ENCODE measurements at regions not wholly inside any gene's neighbourhood (a gene's known extent, or its start where the extent isn't known, plus 50 kb on each side); places are given as distances from the start of the nearest gene placed in this dataset.

GRCh38 chr13:108360139-108360538, 90.6 kb downstream of the TNFSF13B start:
- DNase-seq (ENCODE audit: low spot score), result no peak

GRCh38 chr13:108361769-108362168, 92.3 kb downstream of the TNFSF13B start:
- DNase-seq (ENCODE audit: low spot score), result no peak

- no peak for DNase-seq (ENCODE audit: low spot score)
Observed at GRCh38 chr13:108363666-108364065, 94.1 kb downstream of the TNFSF13B start.

- no peak for DNase-seq (ENCODE audit: low spot score)
Observed at GRCh38 chr13:108365255-108365654, 95.7 kb downstream of the TNFSF13B start.

- no peak for DNase-seq (ENCODE audit: low spot score)
Observed at GRCh38 chr13:108368250-108368905, 98.9 kb downstream of the TNFSF13B start.

- no peak for DNase-seq (ENCODE audit: low spot score)
Observed at GRCh38 chr13:108369412-108369811, 99.9 kb downstream of the TNFSF13B start.

GRCh38 chr13:108375034-108375433, 105.5 kb downstream of the TNFSF13B start:
- no peak for DNase-seq (ENCODE audit: low spot score)

GRCh38 chr13:108375772-108376171, 106.3 kb downstream of the TNFSF13B start:
- DNase-seq (ENCODE audit: low spot score), result no peak

GRCh38 chr13:108376308-108376707, 106.8 kb downstream of the TNFSF13B start:
- no peak for DNase-seq (ENCODE audit: low spot score)

GRCh38 chr13:108377646-108378206, 108.2 kb downstream of the TNFSF13B start:
- no peak for DNase-seq (ENCODE audit: low spot score)

GRCh38 chr13:108383667-108384066, 114.1 kb downstream of the TNFSF13B start:
- no peak for DNase-seq (ENCODE audit: low spot score)

- no peak for DNase-seq (ENCODE audit: low spot score)
Observed at GRCh38 chr13:108387156-108387555, 117.6 kb downstream of the TNFSF13B start.

GRCh38 chr13:108402850-108403249, 133.3 kb downstream of the TNFSF13B start:
- no peak for DNase-seq (ENCODE audit: low spot score)

GRCh38 chr13:108407495-108407894, 138.0 kb downstream of the TNFSF13B start:
- no peak for DNase-seq (ENCODE audit: low spot score)

GRCh38 chr13:108408672-108409071, 139.2 kb downstream of the TNFSF13B start:
- no peak for DNase-seq (ENCODE audit: low spot score)

- no peak for DNase-seq (ENCODE audit: low spot score)
Observed at GRCh38 chr13:108409730-108410129, 140.2 kb downstream of the TNFSF13B start.

- DNase-seq (ENCODE audit: low spot score), result no peak
Observed at GRCh38 chr13:108419768-108420167, 150.2 kb downstream of the TNFSF13B start.

GRCh38 chr13:108425056-108425455, 155.5 kb downstream of the TNFSF13B start:
- DNase-seq (ENCODE audit: low spot score), result no peak

GRCh38 chr13:108426893-108427292, 157.4 kb downstream of the TNFSF13B start:
- peak; percentile 21 for DNase-seq (ENCODE audit: low spot score)

GRCh38 chr13:108427355-108427754, 157.8 kb downstream of the TNFSF13B start:
- peak; percentile 9 for DNase-seq (ENCODE audit: low spot score)

GRCh38 chr13:108428691-108429090, 159.2 kb downstream of the TNFSF13B start:
- no peak for DNase-seq (ENCODE audit: low spot score)

GRCh38 chr13:108433976-108434755, 164.6 kb downstream of the TNFSF13B start:
- DNase-seq (ENCODE audit: low spot score), result no peak

All from H4 (cell line).